A549 (cell line): ENCODE measurements at regions not wholly inside any gene's neighbourhood (a gene's known extent, or its start where the extent isn't known, plus 50 kb on each side); places are given as distances from the start of the nearest gene placed in this dataset.

Source experiments
- CBX2 ChIP-seq: fragments of 200-600 bp; sonication (generic); IDR thresholded peaks from 2 replicates; pipeline ENCODE4 v1.6.1; 2016; ENCODE audit warnings: low read depth, mild to moderate bottlenecking, borderline replicate concordance
- CHD4 ChIP-seq: fragments of 200-600 bp; sonication (generic); IDR thresholded peaks from 2 replicates; pipeline ENCODE4 v1.6.1; 2016; ENCODE audit warnings: antibody characterized with exemption, mild to moderate bottlenecking, borderline replicate concordance
- FOSL2 ChIP-seq, 2 experiments: fragments of 450-650 bp in 1 of 2; fragments of >200 bp in 1 of 2; sonication (Bioruptor Twin) in 1 of 2; formaldehyde crosslinking; IDR thresholded peaks; 2 replicates each; pipeline versions ENCODE4 v1.5.0 to v1.6.1; 2016 to 2020; ENCODE audit warnings: mild to moderate bottlenecking in 1 of 2, moderate library complexity in 1 of 2
- MAFK ChIP-seq: fragments of 450-650 bp; IDR thresholded peaks from 2 replicates; pipeline ENCODE4 v1.6.1; 2014; ENCODE audit not compliant: partially characterized antibody
- MYC ChIP-seq: IDR thresholded peaks from 2 replicates; pipeline ENCODE4 v1.6.1; 2012; ENCODE audit warnings: mild to moderate bottlenecking, inconsistent platforms, low read length, improper control_type of control experiment, borderline replicate concordance
- POLR2A ChIP-seq: IDR thresholded peaks from 2 replicates; pipeline ENCODE4 v1.6.1; 2012; ENCODE audit warnings: mild to moderate bottlenecking, low read length
- TFCP2L1 ChIP-seq: fragments of 250-450 bp; sonication (Bioruptor Pico); IDR thresholded peaks from 2 replicates; pipeline ENCODE4 v1.5.0; 2021; ENCODE audit warnings: mild to moderate bottlenecking
- ZFP36 ChIP-seq: fragments of 450-650 bp; IDR thresholded peaks from 2 replicates; pipeline ENCODE4 v1.6.1; 2014; ENCODE audit warnings: borderline replicate concordance; ENCODE audit not compliant: partially characterized antibody
- TF ChIP-seq, protein P1 (sequence below): IDR thresholded peaks from 2 replicates; pipeline ENCODE4 v1.6.1; 2012
- TF ChIP-seq, protein P2 (sequence below): IDR thresholded peaks from 2 replicates; pipeline ENCODE4 v1.6.1; 2012; ENCODE audit warnings: low read depth, borderline replicate concordance
- TF ChIP-seq, protein P3 (sequence below): fragments of >200 bp; sonication (Bioruptor Twin); formaldehyde crosslinking; IDR thresholded peaks from 3 replicates; pipeline ENCODE4 v1.5.1; 2016

DNA sequence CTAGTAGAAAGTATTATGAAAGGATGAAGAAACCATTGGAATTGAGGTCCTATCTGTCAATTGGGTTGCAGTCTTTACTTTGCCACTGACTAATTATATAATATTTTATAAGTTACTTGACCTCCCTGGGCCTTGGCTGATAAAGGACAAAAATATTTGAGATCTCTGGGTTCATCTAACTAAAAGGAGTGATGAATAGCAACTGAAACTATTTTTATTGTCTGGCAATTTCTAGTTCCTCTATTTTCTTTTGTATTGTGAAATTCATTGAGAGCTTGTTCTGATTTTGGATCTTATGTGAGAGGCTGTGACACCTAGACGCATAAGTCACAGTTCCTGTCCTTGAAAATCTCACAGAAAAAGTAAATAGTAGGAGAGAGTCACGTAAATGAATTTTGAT is 415.7 kb upstream of the ATP2B1 start:
- TF ChIP-seq MYC (no peak), CBX2 (no peak), FOSL2 (IDR thresholded peaks at IDR 0.05) (peak; percentile 37; the same call in 1 of the 2 replicates), FOSL2 (CRISPR knock-in tag; IDR thresholded peaks at IDR 0.05) (no peak), CHD4 (no peak), POLR2A (no peak), TFCP2L1 (CRISPR knock-in tag) (no peak), MAFK (no peak), ZFP36 (no peak)
- TF ChIP-seq, protein P1, sequence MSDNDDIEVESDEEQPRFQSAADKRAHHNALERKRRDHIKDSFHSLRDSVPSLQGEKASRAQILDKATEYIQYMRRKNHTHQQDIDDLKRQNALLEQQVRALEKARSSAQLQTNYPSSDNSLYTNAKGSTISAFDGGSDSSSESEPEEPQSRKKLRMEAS, result no peak
- TF ChIP-seq, protein P2, sequence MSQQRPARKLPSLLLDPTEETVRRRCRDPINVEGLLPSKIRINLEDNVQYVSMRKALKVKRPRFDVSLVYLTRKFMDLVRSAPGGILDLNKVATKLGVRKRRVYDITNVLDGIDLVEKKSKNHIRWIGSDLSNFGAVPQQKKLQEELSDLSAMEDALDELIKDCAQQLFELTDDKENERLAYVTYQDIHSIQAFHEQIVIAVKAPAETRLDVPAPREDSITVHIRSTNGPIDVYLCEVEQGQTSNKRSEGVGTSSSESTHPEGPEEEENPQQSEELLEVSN, result no peak
- TF ChIP-seq, protein P3, sequence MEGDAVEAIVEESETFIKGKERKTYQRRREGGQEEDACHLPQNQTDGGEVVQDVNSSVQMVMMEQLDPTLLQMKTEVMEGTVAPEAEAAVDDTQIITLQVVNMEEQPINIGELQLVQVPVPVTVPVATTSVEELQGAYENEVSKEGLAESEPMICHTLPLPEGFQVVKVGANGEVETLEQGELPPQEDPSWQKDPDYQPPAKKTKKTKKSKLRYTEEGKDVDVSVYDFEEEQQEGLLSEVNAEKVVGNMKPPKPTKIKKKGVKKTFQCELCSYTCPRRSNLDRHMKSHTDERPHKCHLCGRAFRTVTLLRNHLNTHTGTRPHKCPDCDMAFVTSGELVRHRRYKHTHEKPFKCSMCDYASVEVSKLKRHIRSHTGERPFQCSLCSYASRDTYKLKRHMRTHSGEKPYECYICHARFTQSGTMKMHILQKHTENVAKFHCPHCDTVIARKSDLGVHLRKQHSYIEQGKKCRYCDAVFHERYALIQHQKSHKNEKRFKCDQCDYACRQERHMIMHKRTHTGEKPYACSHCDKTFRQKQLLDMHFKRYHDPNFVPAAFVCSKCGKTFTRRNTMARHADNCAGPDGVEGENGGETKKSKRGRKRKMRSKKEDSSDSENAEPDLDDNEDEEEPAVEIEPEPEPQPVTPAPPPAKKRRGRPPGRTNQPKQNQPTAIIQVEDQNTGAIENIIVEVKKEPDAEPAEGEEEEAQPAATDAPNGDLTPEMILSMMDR, result no peak
